C1 segment of cervical spinal cord (tissue), 14 donors: ENCODE measurements at regions not wholly inside any gene's neighbourhood (a gene's known extent, or its start where the extent isn't known, plus 50 kb on each side); places are given as distances from the start of the nearest gene placed in this dataset.
"Not testable (repeated sequence)": the region's sequence is repeated elsewhere in the genome, so short reads cannot be mapped to it uniquely, and the experiment has no call there.

Source experiments
- DNase-seq, 14 donors: peaks; one replicate each; lab custom pipeline; 2025; lab: John Stamatoyannopoulos, UW

GRCh38 chr14:51578853-51579252 is 72.9 kb upstream of the FRMD6 start:
- no peak for DNase-seq

GRCh38 chr14:51581017-51581881 is 70.5 kb upstream of the FRMD6 start:
- DNase-seq: no peak

GRCh38 chr14:51582437-51582836 is 69.3 kb upstream of the FRMD6 start:
- no peak for DNase-seq

GRCh38 chr14:51585055-51585454 is 66.7 kb upstream of the FRMD6 start:
- DNase-seq: no peak

- DNase-seq: no peak
Measured at GRCh38 chr14:51592836-51593235, 58.9 kb upstream of the FRMD6 start.

GRCh38 chr14:51593397-51593796 is 58.3 kb upstream of the FRMD6 start:
- no peak for DNase-seq

- no peak for DNase-seq
Measured at GRCh38 chr14:51595881-51596455, 55.7 kb upstream of the FRMD6 start.

GRCh38 chr14:51596488-51597117 is 55.1 kb upstream of the FRMD6 start:
- DNase-seq: no peak

GRCh38 chr14:51597261-51598001 is 54.3 kb upstream of the FRMD6 start:
- DNase-seq: no peak

- not testable (repeated sequence) for DNase-seq
Measured at GRCh38 chr14:51598924-51599600, 52.6 kb upstream of the FRMD6 start.

GRCh38 chr14:51600658-51601057 is 51.1 kb upstream of the FRMD6 start:
- no peak for DNase-seq
